ENCODE measurements at regions not wholly inside any gene's neighbourhood (a gene's known extent, or its start where the extent isn't known, plus 50 kb on each side); places are given as distances from the start of the nearest gene placed in this dataset.

DNA sequence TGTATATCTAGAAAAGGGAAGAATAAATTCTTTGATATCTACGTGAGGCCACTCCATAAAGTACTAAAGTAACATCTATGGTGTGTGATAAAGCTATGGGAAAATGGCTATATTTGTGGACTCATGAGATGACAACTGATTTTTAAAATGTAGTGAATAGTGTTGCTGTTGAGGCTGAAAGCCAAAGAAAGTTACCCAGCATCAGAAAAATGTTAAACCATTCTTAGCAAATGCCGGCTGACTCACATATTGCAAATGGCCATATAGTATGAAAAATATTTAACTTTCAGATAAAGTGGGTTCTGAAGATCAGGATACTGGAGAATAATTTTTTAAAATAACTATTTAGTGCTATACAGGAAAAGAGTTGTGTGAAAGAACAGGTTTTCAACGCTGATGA lies 129.9 kb upstream of the GRIK2 start:
- TF ChIP-seq, protein P1, sequence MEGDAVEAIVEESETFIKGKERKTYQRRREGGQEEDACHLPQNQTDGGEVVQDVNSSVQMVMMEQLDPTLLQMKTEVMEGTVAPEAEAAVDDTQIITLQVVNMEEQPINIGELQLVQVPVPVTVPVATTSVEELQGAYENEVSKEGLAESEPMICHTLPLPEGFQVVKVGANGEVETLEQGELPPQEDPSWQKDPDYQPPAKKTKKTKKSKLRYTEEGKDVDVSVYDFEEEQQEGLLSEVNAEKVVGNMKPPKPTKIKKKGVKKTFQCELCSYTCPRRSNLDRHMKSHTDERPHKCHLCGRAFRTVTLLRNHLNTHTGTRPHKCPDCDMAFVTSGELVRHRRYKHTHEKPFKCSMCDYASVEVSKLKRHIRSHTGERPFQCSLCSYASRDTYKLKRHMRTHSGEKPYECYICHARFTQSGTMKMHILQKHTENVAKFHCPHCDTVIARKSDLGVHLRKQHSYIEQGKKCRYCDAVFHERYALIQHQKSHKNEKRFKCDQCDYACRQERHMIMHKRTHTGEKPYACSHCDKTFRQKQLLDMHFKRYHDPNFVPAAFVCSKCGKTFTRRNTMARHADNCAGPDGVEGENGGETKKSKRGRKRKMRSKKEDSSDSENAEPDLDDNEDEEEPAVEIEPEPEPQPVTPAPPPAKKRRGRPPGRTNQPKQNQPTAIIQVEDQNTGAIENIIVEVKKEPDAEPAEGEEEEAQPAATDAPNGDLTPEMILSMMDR (conservative IDR thresholded peaks at IDR 0.05), result no peak
- no peak for TF ChIP-seq ZFX (IDR thresholded peaks at IDR 0.05)
- H3K27ac ChIP-seq, result no peak overlapping the region

- TF ChIP-seq ZFX (IDR thresholded peaks at IDR 0.05), result no peak
Measured at GRCh38 chr6:101266063-101266462, 127.4 kb upstream of the GRIK2 start.

GRCh38 chr6:101268541-101268940 lies 125.0 kb upstream of the GRIK2 start:
- H3K27ac ChIP-seq, result no peak overlapping the region
- no peak for TF ChIP-seq ZFX (IDR thresholded peaks at IDR 0.05)
- TF ChIP-seq, protein P1 (conservative IDR thresholded peaks at IDR 0.05), result no peak

More at GRCh38 chr6:101266063-101266462, 127.4 kb upstream of the GRIK2 start:
- no peak overlapping the region for H3K27ac ChIP-seq

DNA sequence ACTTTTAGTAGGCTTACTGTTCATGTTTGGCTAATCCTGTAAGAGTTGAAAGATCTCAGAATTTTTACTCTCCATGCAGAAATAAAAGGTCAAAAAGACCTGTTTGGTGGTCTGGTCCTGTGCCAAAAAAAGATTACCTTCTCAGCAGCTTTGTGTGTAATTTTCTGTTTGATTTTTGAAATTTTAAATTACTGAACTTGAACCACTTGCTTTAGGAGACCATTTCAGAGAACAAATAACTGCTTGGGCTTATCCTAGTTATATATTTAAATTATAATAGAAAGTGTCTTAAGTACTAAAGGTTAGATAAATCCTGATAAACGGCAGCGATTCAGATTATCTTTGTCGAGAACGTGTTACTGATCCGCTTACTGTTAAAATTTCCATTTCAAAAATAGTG lies 118.3 kb upstream of the GRIK2 start:
- no peak overlapping the region for H3K27ac ChIP-seq
- TF ChIP-seq, protein P1 (conservative IDR thresholded peaks at IDR 0.05), result no peak
- TF ChIP-seq ZFX (IDR thresholded peaks at IDR 0.05), result no peak

DNA sequence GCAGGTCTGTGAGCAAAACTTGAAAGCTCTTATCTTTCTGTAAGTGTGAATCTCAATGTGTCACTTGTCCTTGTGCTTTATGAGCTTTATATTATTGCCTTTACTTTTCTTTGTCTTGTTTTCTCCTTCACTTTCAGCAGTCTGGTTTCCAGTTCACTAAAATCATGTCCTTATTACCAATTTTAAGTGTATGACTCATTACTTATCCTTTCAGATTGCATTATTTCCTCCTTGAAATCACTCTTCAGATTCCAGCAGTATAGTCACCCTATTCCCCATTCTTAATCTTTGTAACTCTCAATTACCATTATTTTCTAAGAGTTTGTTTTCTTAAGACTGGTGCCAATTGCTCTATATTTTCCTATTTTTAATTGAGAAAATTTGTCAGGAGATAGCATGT lies 117.4 kb upstream of the GRIK2 start:
- TF ChIP-seq, protein P1 (conservative IDR thresholded peaks at IDR 0.05), result no peak
- TF ChIP-seq ZFX (IDR thresholded peaks at IDR 0.05), result no peak
- H3K27ac ChIP-seq, result no peak overlapping the region

GRCh38 chr6:101279410-101279809 lies 114.1 kb upstream of the GRIK2 start:
- H3K27ac ChIP-seq, result no peak overlapping the region
- TF ChIP-seq ZFX (IDR thresholded peaks at IDR 0.05), result no peak
- TF ChIP-seq, protein P1 (conservative IDR thresholded peaks at IDR 0.05), result no peak

DNA sequence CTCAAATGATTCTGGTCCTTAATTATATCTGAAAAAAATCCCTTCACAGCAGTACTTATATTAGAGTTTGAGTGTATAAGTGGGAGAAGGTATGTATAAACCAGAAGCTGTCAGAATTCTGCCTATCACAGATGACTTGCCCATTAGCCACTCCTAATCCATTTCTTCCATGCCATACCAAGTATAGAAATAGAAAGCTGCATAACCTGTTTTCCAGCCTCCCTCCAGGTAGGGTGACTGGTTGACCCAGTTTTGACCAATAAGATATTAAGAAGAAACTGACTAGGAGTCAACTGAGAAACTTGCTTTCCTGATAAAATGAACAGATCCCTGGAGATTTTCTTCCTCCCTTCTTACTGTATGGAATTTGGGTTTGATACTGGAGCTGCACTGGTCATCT lies 112.2 kb upstream of the GRIK2 start:
- no peak for TF ChIP-seq ZFX (IDR thresholded peaks at IDR 0.05)
- TF ChIP-seq, protein P1 (conservative IDR thresholded peaks at IDR 0.05), result no peak
- no peak overlapping the region for H3K27ac ChIP-seq

DNA sequence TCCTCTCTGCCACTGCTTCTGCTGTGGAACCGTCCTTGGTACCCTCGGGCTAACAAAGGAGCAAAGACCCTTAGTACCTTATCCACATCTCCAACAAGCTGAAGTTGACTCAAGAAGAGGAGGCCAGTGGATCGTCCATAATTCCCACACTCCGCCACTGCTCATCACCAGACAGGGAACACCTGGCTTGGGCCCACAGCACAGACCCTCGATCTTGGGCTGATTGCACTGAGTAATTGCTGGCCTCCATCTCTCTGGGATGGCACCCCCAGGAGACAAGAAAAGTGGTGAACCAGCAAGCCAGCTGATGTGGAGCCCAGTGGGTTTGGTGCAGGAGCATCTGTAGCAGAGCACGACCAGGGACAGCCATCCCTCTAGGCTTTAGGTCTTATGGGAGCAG lies 109.4 kb upstream of the GRIK2 start:
- no peak for TF ChIP-seq ZFX (IDR thresholded peaks at IDR 0.05)
- TF ChIP-seq, protein P1 (conservative IDR thresholded peaks at IDR 0.05), result no peak

More for the DNA sequence above, 109.4 kb upstream of the GRIK2 start:
- H3K27ac ChIP-seq, result no peak overlapping the region

Data from C4-2B (cell line).